ENCODE measurements at regions not wholly inside any gene's neighbourhood (a gene's known extent, or its start where the extent isn't known, plus 50 kb on each side); places are given as distances from the start of the nearest gene placed in this dataset.
A peak's percentile ranks its signal among the peaks of the same experiment; 100 is the strongest.

DNA sequence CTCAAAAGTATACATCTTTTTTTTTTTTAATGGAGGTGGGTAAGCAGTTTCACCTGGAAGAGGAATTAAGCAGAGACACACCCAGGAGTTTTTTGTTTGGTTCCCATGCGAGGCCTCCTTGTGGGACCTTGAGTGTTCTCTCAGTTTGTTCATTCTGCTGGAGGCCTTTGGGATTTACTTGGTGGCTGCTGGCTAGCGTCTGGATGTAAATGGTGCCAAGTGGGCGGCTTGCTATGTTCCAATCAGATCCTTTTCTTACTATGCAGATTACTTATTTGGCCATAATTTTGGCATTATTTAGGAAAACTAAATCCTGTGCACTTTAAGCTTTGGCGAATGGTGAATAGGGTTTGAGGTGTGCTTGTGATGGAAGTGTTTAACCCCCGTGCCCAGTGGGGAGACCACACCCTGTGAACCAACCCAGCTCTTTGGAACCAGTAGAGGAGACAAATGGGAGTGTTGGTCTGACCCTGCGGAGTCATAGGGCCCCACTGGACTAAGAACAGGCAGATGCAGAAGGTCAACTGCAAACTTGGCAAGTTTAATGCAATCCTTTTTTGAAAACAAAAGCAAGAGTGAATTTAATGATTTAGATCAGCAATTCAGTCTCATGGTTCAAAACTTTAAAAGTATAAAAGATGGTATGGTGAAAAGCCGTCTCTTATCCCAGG lies 79.4 kb downstream of the EBLN2 start:
- peak overlapping the region in 1 of 2 donors; percentile 52 for H3K27ac ChIP-seq
- no peaks in the 10 kb centered on the region for H3K36me3 ChIP-seq
- intact Hi-C loops (cut with DNase I; ENCODE audit: low total_unique reads), result no loop called here
- no peaks in the 10 kb centered on the region for H3K9me3 ChIP-seq
- TF ChIP-seq POLR2A (IDR thresholded peaks at IDR 0.05), result no peak
- TF ChIP-seq, protein P1, sequence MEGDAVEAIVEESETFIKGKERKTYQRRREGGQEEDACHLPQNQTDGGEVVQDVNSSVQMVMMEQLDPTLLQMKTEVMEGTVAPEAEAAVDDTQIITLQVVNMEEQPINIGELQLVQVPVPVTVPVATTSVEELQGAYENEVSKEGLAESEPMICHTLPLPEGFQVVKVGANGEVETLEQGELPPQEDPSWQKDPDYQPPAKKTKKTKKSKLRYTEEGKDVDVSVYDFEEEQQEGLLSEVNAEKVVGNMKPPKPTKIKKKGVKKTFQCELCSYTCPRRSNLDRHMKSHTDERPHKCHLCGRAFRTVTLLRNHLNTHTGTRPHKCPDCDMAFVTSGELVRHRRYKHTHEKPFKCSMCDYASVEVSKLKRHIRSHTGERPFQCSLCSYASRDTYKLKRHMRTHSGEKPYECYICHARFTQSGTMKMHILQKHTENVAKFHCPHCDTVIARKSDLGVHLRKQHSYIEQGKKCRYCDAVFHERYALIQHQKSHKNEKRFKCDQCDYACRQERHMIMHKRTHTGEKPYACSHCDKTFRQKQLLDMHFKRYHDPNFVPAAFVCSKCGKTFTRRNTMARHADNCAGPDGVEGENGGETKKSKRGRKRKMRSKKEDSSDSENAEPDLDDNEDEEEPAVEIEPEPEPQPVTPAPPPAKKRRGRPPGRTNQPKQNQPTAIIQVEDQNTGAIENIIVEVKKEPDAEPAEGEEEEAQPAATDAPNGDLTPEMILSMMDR (IDR thresholded peaks at IDR 0.05), result no peak
- no peak overlapping the region for H3K4me3 ChIP-seq
- no peaks in the 10 kb centered on the region for H3K4me1 ChIP-seq
- H3K27me3 ChIP-seq, result no peaks in the 10 kb centered on the region
- DNase-seq, result peak; percentile 29 to 31

DNA sequence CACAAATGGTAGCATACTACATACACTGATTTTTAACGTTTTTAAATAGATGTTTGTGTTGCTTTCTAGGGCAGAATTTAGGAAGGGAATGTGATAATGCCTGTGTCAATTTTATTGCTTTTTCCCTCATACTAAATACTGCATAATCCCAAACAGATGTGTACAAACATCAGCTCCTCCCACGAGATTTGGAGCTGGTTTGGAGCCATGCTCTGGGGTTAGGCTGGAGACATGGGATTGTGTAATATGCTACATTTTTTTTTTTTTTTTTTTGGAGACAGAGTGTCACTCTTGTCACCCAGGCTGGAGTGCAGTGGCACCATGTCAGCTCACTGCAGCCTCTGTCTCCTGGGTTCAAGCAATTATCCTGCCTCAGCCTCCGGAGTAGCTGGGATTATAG lies 80.1 kb downstream of the EBLN2 start:
- Histone ChIP-seq H3K27ac (peak overlapping the region in 1 of 2 donors; percentile 52), H3K9me3 (no peaks in the 10 kb centered on the region), H3K27me3 (no peaks in the 10 kb centered on the region), H3K36me3 (no peaks in the 10 kb centered on the region), H3K4me3 (no peak overlapping the region), H3K4me1 (no peaks in the 10 kb centered on the region)
- DNase-seq, result peak; percentile 67 to 72
- intact Hi-C loops (cut with DNase I; ENCODE audit: low total_unique reads), result no loop called here
- no peak for TF ChIP-seq POLR2A (IDR thresholded peaks at IDR 0.05)
- TF ChIP-seq, protein P1 (IDR thresholded peaks at IDR 0.05), result no peak

DNA sequence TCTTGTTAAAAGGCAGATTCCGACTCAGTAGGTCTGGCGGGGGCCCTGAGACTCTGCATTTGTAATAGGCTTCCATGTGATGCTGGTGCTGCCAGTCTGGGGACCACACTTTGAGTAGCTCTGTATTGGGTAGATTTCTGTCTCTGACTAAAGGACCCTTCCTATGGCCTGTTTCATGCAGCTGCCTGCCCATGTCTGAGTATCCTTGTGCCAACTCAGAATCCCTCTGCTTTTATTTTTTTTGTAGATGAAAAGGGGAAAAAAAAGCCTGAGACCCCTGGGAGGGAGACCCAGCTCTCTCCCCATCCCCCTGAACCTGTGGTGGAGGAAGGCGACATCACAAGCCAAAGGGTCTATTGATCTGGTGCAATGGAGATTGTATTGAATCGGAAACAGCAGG lies 81.9 kb downstream of the EBLN2 start:
- Histone ChIP-seq H3K27ac (no peak overlapping the region), H3K27me3 (no peaks in the 10 kb centered on the region), H3K9me3 (no peaks in the 10 kb centered on the region), H3K36me3 (no peaks in the 10 kb centered on the region), H3K4me1 (no peaks in the 10 kb centered on the region), H3K4me3 (no peak overlapping the region)
- intact Hi-C loops (cut with DNase I; ENCODE audit: low total_unique reads), result no loop called here
- no peak for DNase-seq
- TF ChIP-seq, protein P1 (IDR thresholded peaks at IDR 0.05), result no peak
- TF ChIP-seq POLR2A (IDR thresholded peaks at IDR 0.05), result no peak

DNA sequence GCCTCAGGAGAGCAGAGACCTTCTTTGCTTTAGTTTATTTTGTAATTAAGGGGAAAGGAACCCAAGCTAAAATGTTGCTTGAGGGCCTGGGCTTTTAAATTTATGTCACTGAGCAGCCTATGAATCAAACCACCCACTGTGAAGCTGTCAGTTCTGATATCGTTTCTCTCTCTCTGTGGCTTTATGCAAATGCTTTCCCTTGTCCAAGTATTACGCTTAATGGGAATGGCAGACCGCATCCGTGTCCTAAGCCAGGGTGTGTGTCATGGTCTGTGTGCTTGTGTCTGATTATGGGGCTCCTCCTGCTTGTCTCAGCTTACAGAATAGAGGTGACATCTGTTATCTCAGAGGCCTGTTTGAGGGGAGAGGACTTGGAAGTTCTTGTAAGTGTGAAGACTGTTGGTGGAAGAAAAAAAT lies 82.4 kb downstream of the EBLN2 start:
- Histone ChIP-seq H3K4me3 (no peak overlapping the region), H3K4me1 (no peaks in the 10 kb centered on the region), H3K9me3 (no peaks in the 10 kb centered on the region), H3K36me3 (no peaks in the 10 kb centered on the region), H3K27ac (no peak overlapping the region), H3K27me3 (no peaks in the 10 kb centered on the region)
- TF ChIP-seq, protein P1 (IDR thresholded peaks at IDR 0.05), result no peak
- TF ChIP-seq POLR2A (IDR thresholded peaks at IDR 0.05), result no peak
- intact Hi-C loops (cut with DNase I; ENCODE audit: low total_unique reads), result no loop called here
- DNase-seq, result no peak

DNA sequence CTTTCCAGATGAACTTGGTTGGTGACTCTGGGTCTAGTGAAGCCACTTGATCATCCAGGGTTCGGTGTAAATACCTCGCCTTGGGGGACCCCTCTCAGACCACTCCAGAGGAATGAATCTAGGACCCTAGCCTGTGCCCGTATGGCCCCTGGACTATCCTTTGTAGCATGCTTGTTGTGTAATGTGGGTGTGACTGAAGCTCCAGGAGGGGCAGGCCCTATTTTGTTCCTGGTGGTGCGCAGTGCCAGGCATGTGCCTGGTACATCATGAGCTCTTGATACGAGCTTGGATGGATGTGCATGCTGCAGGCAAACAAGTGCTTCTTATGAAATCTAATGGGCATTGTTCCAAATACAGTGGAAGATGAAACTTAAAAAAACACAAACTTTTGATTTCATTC lies 82.8 kb downstream of the EBLN2 start:
- Histone ChIP-seq H3K9me3 (no peaks in the 10 kb centered on the region), H3K36me3 (no peaks in the 10 kb centered on the region), H3K4me3 (no peak overlapping the region), H3K27ac (no peak overlapping the region), H3K27me3 (no peaks in the 10 kb centered on the region), H3K4me1 (no peaks in the 10 kb centered on the region)
- TF ChIP-seq, protein P1 (IDR thresholded peaks at IDR 0.05), result no peak
- no peak for TF ChIP-seq POLR2A (IDR thresholded peaks at IDR 0.05)
- DNase-seq, result no peak
- intact Hi-C loops (cut with DNase I; ENCODE audit: low total_unique reads), result no loop called here

Measured in uterus (tissue), 3 donors.